ENCODE measurements at regions not wholly inside any gene's neighbourhood (a gene's known extent, or its start where the extent isn't known, plus 50 kb on each side); places are given as distances from the start of the nearest gene placed in this dataset.

GRCh38 chr1:192104128-192104527, 54.1 kb upstream of the RGS18 start:
- DNase-seq (ENCODE audit: extremely low read depth in 1 of 4, low spot score in 3 of 4) = no peak
- H3K9me1 ChIP-seq (ENCODE audit: control insufficient read depth, insufficient read depth, low read length) = no peaks in the 10 kb centered on the region
- H2AFZ ChIP-seq (ENCODE audit: low read depth, low read length) = no peak overlapping the region
- intact Hi-C loops (cut with micrococcal nuclease) = no loop called here
- H3K27me3 ChIP-seq (ENCODE audit: control insufficient read depth in 2 of 2, insufficient read depth in 2 of 2, low read length in 2 of 2) = no peaks in the 10 kb centered on the region
- no peak for TF ChIP-seq RB1 (IDR thresholded peaks at IDR 0.05; ENCODE audit: low read depth)
- peak; percentile 93 for TF ChIP-seq ZNF316 (IDR thresholded peaks at IDR 0.05)
- peak; percentile 58; the same call in 1 of the 2 replicates for TF ChIP-seq MAFG (tag; conservative IDR thresholded peaks at IDR 0.05)
- no peak for TF ChIP-seq RCOR1 (IDR thresholded peaks at IDR 0.05; ENCODE audit: borderline replicate concordance in 1 of 2, low read depth in 2 of 2, low read length in 2 of 2)
- no peak for TF ChIP-seq CREBBP (IDR thresholded peaks at IDR 0.05; ENCODE audit: low read depth, low read length)
- no peak for TF ChIP-seq CHCHD3 (CRISPR knock-in tag; IDR thresholded peaks at IDR 0.05)
- TF ChIP-seq TFAM (CRISPR knock-in tag; conservative IDR thresholded peaks at IDR 0.05) = no peak
- TF ChIP-seq MAFK (IDR thresholded peaks at IDR 0.05; ENCODE audit: low read length) = peak; percentile 57; the same call in 1 of the 2 replicates
- no peak for TF ChIP-seq ZNF263 (CRISPR knock-in tag; IDR thresholded peaks at IDR 0.05; ENCODE audit: borderline replicate concordance)
- peak; percentile 68; the same call in 1 of the 2 replicates for TF ChIP-seq MAFF (IDR thresholded peaks at IDR 0.05; ENCODE audit: low read length)
- TF ChIP-seq ARID2 (IDR thresholded peaks at IDR 0.05) = no peak
- TF ChIP-seq C11orf30 (IDR thresholded peaks at IDR 0.05; ENCODE audit: low read depth) = peak; percentile 73
- H3K79me2 ChIP-seq (ENCODE audit: control insufficient read depth, insufficient read depth, low read length) = no peaks in the 10 kb centered on the region
- no peak for FAIRE-seq
- no peaks in the 10 kb centered on the region for H4K20me1 ChIP-seq (replicated peaks; ENCODE audit: control insufficient read depth, insufficient read depth, low read length)
- ChIA-PET POLR2A (no interaction called here), CTCF (ENCODE audit: low intra/inter-chr PET ratio) (no interaction called here)
- no peak overlapping the region for H3K4me2 ChIP-seq (ENCODE audit: insufficient read depth, low read length)
- no peak overlapping the region for H3K27ac ChIP-seq (ENCODE audit: extremely low read depth, low read depth, low read length)
- H3K9me3 ChIP-seq (replicated peaks; ENCODE audit: control insufficient read depth, insufficient read depth, low read depth, low read length) = 0 out of 2 replicates have a peak, but pooled peaks cover 2% of the 10 kb centered on the region
- no TSS peak for BruUV-seq (replicated peaks)
- H3K36me3 ChIP-seq (ENCODE audit: control insufficient read depth, insufficient read depth, low read length) = no peaks in the 10 kb centered on the region
- peaks cover 5% of the 10 kb centered on the region in 2 experiments; a peak in 2 of 5 replicates for H3K4me1 ChIP-seq (replicated peaks in 1 of 2; ENCODE audit: control insufficient read depth in 2 of 2, insufficient read depth in 2 of 2, low read length in 2 of 2)
- in situ Hi-C loops (cut with MboI) = no loop called here
- ATAC-seq = no peak
- H3K9ac ChIP-seq (ENCODE audit: insufficient read depth in 1 of 2, low read depth in 2 of 2, low read length in 2 of 2) = no peak overlapping the region
- H3K4me3 ChIP-seq = no peak overlapping the region
